ENCODE measurements at regions not wholly inside any gene's neighbourhood (a gene's known extent, or its start where the extent isn't known, plus 50 kb on each side); places are given as distances from the start of the nearest gene placed in this dataset.
"Not testable (repeated sequence)": the region's sequence is repeated elsewhere in the genome, so short reads cannot be mapped to it uniquely, and the experiment has no call there.

DNA sequence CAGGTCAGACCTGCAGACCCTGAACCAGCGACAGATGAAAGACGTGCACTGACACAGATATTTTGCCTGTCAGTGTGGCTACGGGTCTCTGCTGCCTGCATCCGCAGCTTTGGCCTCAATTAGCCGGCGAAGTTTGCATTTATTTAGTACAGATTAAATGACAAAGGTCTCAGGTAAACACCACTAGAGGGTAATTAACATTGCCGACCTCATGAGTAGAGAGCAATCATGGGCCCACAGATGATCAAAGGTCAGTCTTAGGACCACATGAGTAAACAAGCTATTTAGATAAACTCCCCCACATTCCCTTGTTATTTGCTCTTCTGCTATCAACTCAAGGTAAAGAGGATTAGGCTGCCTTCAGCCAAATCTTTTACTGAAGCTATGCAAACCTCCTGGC lies 248.1 kb upstream of the SEL1L start:
- not testable (repeated sequence) for TF ChIP-seq CTCF (IDR thresholded peaks at IDR 0.05; ENCODE audit: low read length); EZH2 (IDR thresholded peaks at IDR 0.05; ENCODE audit: borderline replicate concordance, low read length)
